Hepatocyte (in vitro differentiated cells): ENCODE measurements at regions not wholly inside any gene's neighbourhood (a gene's known extent, or its start where the extent isn't known, plus 50 kb on each side); places are given as distances from the start of the nearest gene placed in this dataset.

ENCODE experiments used
- DNase-seq: peaks from one replicate; pipeline ENCODE4 v3.0.0-alpha.2; 2016; ENCODE audit warnings: low spot score
- H2AFZ ChIP-seq: fragments of 200-600 bp; sonication (generic); 2 replicates; pipeline ENCODE4 v1.6.0; 2016; ENCODE audit warnings: antibody characterized with exemption, mild to moderate bottlenecking
- H3K27ac ChIP-seq: fragments of 200-600 bp; sonication (generic); 2 replicates; pipeline ENCODE4 v1.5.1; 2016; ENCODE audit warnings: mild to moderate bottlenecking
- H3K27me3 ChIP-seq: fragments of 200-600 bp; sonication (generic); 2 replicates; pipeline ENCODE4 v1.6.1; 2016
- H3K36me3 ChIP-seq: fragments of 200-600 bp; sonication (generic); replicated peaks from 2 replicates; pipeline ENCODE4 v1.5.1; 2016; ENCODE audit warnings: low read depth; ENCODE audit not compliant: insufficient read depth
- H3K4me1 ChIP-seq: fragments of 200-600 bp; sonication (generic); 2 replicates; pipeline ENCODE4 v1.5.1; 2016; ENCODE audit warnings: mild to moderate bottlenecking, moderate library complexity; ENCODE audit not compliant: insufficient read depth
- H3K4me2 ChIP-seq: fragments of 200-600 bp; sonication (generic); 2 replicates; pipeline ENCODE4 v1.6.0; 2016
- H3K4me3 ChIP-seq: fragments of 200-600 bp; sonication (generic); 2 replicates; pipeline ENCODE4 v1.5.1; 2016; ENCODE audit warnings: mild to moderate bottlenecking
- H3K79me2 ChIP-seq: fragments of 200-600 bp; sonication (generic); 2 replicates; pipeline ENCODE4 v1.6.0; 2017; ENCODE audit warnings: mild to moderate bottlenecking
- H3K9me2 ChIP-seq: fragments of 200-600 bp; sonication (generic); replicated peaks from 2 replicates; pipeline ENCODE4 v1.6.0; 2017; ENCODE audit warnings: mild to moderate bottlenecking; ENCODE audit not compliant: insufficient read depth
- H3K9me3 ChIP-seq: fragments of 200-600 bp; sonication (generic); 2 replicates; pipeline ENCODE4 v1.5.1; 2016; ENCODE audit warnings: low read depth, mild to moderate bottlenecking
- H4K20me1 ChIP-seq: fragments of 200-600 bp; sonication (generic); 2 replicates; pipeline ENCODE4 v1.6.0; 2016; ENCODE audit warnings: mild to moderate bottlenecking; ENCODE audit not compliant: insufficient read depth, poor library complexity, severe bottlenecking
- CTCF ChIP-seq: fragments of 200-600 bp; sonication (generic); IDR thresholded peaks from 2 replicates; pipeline ENCODE4 v1.5.1; 2016; ENCODE audit warnings: antibody characterized with exemption, mild to moderate bottlenecking; ENCODE audit not compliant: poor library complexity
- EZH2 ChIP-seq: fragments of 200-600 bp; sonication (generic); IDR thresholded peaks from 2 replicates; pipeline ENCODE4 v1.6.1; 2016; ENCODE audit warnings: antibody characterized with exemption, mild to moderate bottlenecking, borderline replicate concordance
- EZH2phosphoT487 ChIP-seq: fragments of 200-600 bp; sonication (generic); IDR thresholded peaks from one replicate; pipeline ENCODE4 v1.6.1; 2018; ENCODE audit warnings: antibody characterized with exemption, mild to moderate bottlenecking, low read depth, moderate library complexity; ENCODE audit not compliant: unreplicated experiment, severe bottlenecking
- WGBS: methylation state at CpG from one replicate; pipeline ENCODE4 v1.1.6; 2016; ENCODE audit warnings: low lambda C conversion rate; ENCODE audit errors: missing lambda C conversion rate; 5-methylcytosine and 5-hydroxymethylcytosine counted together

GRCh38 chr6:62390401-62390800 is 104.4 kb upstream of the KHDRBS2 start:
- Histone ChIP-seq H3K36me3 (no peaks in the 10 kb centered on the region), H3K9me3 (no peaks in the 10 kb centered on the region), H2AFZ (no peak overlapping the region), H4K20me1 (no peaks in the 10 kb centered on the region), H3K4me3 (no peak overlapping the region), H3K27me3 (no peaks in the 10 kb centered on the region), H3K4me1 (no peaks in the 10 kb centered on the region), H3K27ac (peak overlapping the region; percentile 41), H3K9me2 (no peaks in the 10 kb centered on the region), H3K79me2 (no peaks in the 10 kb centered on the region), H3K4me2 (no peak overlapping the region)
- TF ChIP-seq EZH2phosphoT487 (no peak), EZH2 (no peak), CTCF (no peak)
- DNase-seq = peak; percentile 29

GRCh38 chr6:62371453-62372210 is 85.6 kb upstream of the KHDRBS2 start:
- no peak for TF ChIP-seq CTCF
- TF ChIP-seq EZH2phosphoT487 = no peak
- TF ChIP-seq EZH2 = no peak
- Histone ChIP-seq H3K9me2 (no peaks in the 10 kb centered on the region), H4K20me1 (no peaks in the 10 kb centered on the region), H3K4me2 (no peak overlapping the region), H3K4me1 (no peaks in the 10 kb centered on the region), H3K36me3 (no peaks in the 10 kb centered on the region), H3K27me3 (no peaks in the 10 kb centered on the region), H2AFZ (no peak overlapping the region), H3K79me2 (no peaks in the 10 kb centered on the region), H3K4me3 (no peak overlapping the region), H3K9me3 (no peaks in the 10 kb centered on the region), H3K27ac (no peak overlapping the region)
- no peak for DNase-seq
- WGBS = 77% methylated on average over 4 of the region's 4 CpGs

DNA sequence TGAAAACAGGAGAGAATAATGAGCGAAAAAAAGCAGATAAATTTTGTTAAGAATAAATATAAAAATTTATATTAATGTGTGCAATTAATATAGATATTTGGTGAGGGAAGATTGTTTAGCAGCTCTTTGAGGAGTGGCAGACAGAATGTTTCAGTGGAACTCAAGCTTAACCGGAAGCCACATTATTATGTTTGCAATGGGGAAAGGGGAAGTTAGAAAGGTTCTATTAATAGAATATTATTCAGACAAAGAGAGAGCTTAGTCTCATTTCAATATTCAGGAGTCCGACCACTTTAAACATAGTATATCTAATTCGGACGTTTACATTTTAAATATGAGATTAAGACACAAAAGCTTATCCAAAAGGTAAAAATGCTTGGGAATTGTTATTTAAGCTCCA is 81.6 kb upstream of the KHDRBS2 start:
- no peaks in the 10 kb centered on the region for H3K79me2 ChIP-seq
- H4K20me1 ChIP-seq = no peaks in the 10 kb centered on the region
- 88% methylated on average over 5 of the region's 5 CpGs for WGBS
- H3K9me3 ChIP-seq = no peaks in the 10 kb centered on the region
- DNase-seq = no peak
- H3K4me1 ChIP-seq = no peaks in the 10 kb centered on the region
- TF ChIP-seq EZH2phosphoT487 (no peak), CTCF (no peak), EZH2 (no peak)
- H3K27me3 ChIP-seq = no peaks in the 10 kb centered on the region
- H3K4me3 ChIP-seq = no peak overlapping the region
- no peaks in the 10 kb centered on the region for H3K9me2 ChIP-seq
- no peak overlapping the region for H3K27ac ChIP-seq
- H3K36me3 ChIP-seq = no peaks in the 10 kb centered on the region
- no peak overlapping the region for H3K4me2 ChIP-seq
- no peak overlapping the region for H2AFZ ChIP-seq

DNA sequence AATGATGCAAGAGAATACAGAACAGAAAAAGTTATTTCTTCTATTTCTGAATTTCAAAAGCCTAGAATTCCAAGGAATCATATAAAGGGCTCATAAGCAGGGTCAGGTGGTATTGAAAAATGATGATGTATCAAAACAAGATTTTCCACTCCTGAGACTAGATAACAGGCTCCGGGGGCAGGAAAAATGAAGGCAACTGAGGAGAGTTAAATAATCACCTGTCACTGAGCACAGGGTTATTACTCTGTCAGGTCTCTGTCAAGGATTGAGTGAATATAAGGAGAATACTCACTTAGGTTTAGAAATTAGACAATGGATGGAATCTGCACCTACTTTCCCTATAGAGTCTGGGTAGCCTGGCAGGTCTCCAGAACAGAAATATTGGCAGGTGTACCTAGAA is 76.1 kb upstream of the KHDRBS2 start:
- Histone ChIP-seq H3K4me1 (no peaks in the 10 kb centered on the region), H3K79me2 (no peaks in the 10 kb centered on the region), H3K4me3 (no peak overlapping the region), H3K4me2 (no peak overlapping the region), H3K27ac (no peak overlapping the region), H3K9me2 (no peaks in the 10 kb centered on the region), H3K36me3 (no peaks in the 10 kb centered on the region), H2AFZ (no peak overlapping the region), H3K9me3 (no peaks in the 10 kb centered on the region), H3K27me3 (no peaks in the 10 kb centered on the region), H4K20me1 (no peaks in the 10 kb centered on the region)
- TF ChIP-seq EZH2phosphoT487 (no peak), EZH2 (no peak), CTCF (no peak)
- DNase-seq = no peak
- WGBS = 80% methylated on average over 1 of the region's 1 CpG
